B cell (primary cell): ENCODE measurements at regions not wholly inside any gene's neighbourhood (a gene's known extent, or its start where the extent isn't known, plus 50 kb on each side); places are given as distances from the start of the nearest gene placed in this dataset.

Source experiments
- ATAC-seq: fragments of 200-7000 bp; cut with Tn5 transposase; one replicate; pipeline ENCODE4 v1.10.0; 2021; ENCODE audit warnings: low read depth, mild to moderate bottlenecking, moderate number of reproducible peaks, moderate library complexity
- CTCF ChIA-PET: fragments of 350-600 bp; sonication (Branson Sonifier 250); formaldehyde crosslinking; loops from one replicate; lab custom pipeline; 2021; ENCODE audit warnings: antibody characterized with exemption, inconsistent platforms; lab: Charles Lee
- POLR2A ChIA-PET: fragments of 350-600 bp; sonication (Branson Sonifier 250); formaldehyde crosslinking; loops from one replicate; lab custom pipeline; 2021; ENCODE audit warnings: antibody characterized with exemption; lab: Charles Lee
- DNase-seq: peaks from one replicate; pipeline ENCODE4 v3.0.0; 2013
- H2AFZ ChIP-seq: 2 replicates; pipeline ENCODE4 v1.6.1; 2012; ENCODE audit warnings: mild to moderate bottlenecking, low read depth, low read length; ENCODE audit not compliant: insufficient read depth, poor library complexity, severe bottlenecking
- H3K27ac ChIP-seq, 2 donors: 1 replicate in 1 of 2; 2 replicates in 1 of 2; pipeline ENCODE4 v1.5.1; 2012 to 2013; ENCODE audit warnings: low read length in 2 of 2, mild to moderate bottlenecking in 2 of 2, moderate library complexity in 1 of 2
- H3K27me3 ChIP-seq, 4 experiments: fragments of 200-600 bp in 1 of 4; sonication (generic) in 1 of 4; replicated peaks in 1 of 4; 1 replicate in 2 of 4; 2 replicates in 2 of 4; pipeline versions ENCODE4 v1.6.1 to v1.7.0; 2013 to 2016; ENCODE audit warnings: low read length in 3 of 4, mild to moderate bottlenecking in 2 of 4, mixed read lengths in 1 of 4, moderate library complexity in 1 of 4; ENCODE audit not compliant: insufficient read depth in 4 of 4, control insufficient read depth in 3 of 4; ENCODE audit errors: control extremely low read depth in 1 of 4
- H3K36me3 ChIP-seq, 2 experiments: replicated peaks in 1 of 2; 1 replicate in 1 of 2; 2 replicates in 1 of 2; pipeline versions ENCODE4 v1.6.1 to v1.7.1; 2013; ENCODE audit warnings: low read length in 1 of 2; ENCODE audit not compliant: insufficient read depth in 2 of 2, control insufficient read depth in 1 of 2; ENCODE audit errors: control extremely low read depth in 1 of 2, extremely low read depth in 1 of 2
- H3K4me1 ChIP-seq, 2 donors: fragments of 200-600 bp in 1 of 2; sonication (generic) in 1 of 2; 1 replicate in 1 of 2; 2 replicates in 1 of 2; pipeline versions ENCODE4 v1.5.1 to v1.6.1; 2013 to 2017; ENCODE audit warnings: low read length in 2 of 2; ENCODE audit not compliant: control insufficient read depth in 2 of 2, insufficient read depth in 2 of 2
- H3K4me2 ChIP-seq: replicated peaks from 2 replicates; pipeline ENCODE3; 2012; ENCODE audit warnings: mild to moderate bottlenecking, low read depth, low read length; ENCODE audit not compliant: poor library complexity, severe bottlenecking
- H3K4me3 ChIP-seq, 5 experiments: fragments of 200-600 bp in 1 of 5; sonication (generic) in 1 of 5; 1 replicate in 3 of 5; 2 replicates in 2 of 5; pipeline versions ENCODE4 v1.5.1 to v1.7.0; 2011 to 2016; ENCODE audit warnings: low read length in 4 of 5, mild to moderate bottlenecking in 4 of 5, low read depth in 2 of 5, control low read depth in 1 of 5, moderate library complexity in 1 of 5; ENCODE audit not compliant: insufficient read depth in 1 of 5; ENCODE audit errors: control extremely low read depth in 1 of 5, extremely low read depth in 1 of 5
- H3K79me2 ChIP-seq: fragments of 200-600 bp; sonication (generic); one replicate; pipeline ENCODE4 v1.6.0; 2016; ENCODE audit warnings: low read length; ENCODE audit not compliant: control insufficient read depth, insufficient read depth
- H3K9ac ChIP-seq: fragments of 200-600 bp; sonication (generic); 2 replicates; pipeline ENCODE4 v1.6.1; 2017; ENCODE audit warnings: mild to moderate bottlenecking, low read length, moderate library complexity
- H3K9me3 ChIP-seq, 3 donors: one replicate each; pipeline versions ENCODE4 v1.6.1 to v1.7.1; 2013; ENCODE audit warnings: low read length in 2 of 3; ENCODE audit not compliant: control insufficient read depth in 2 of 3, insufficient read depth in 1 of 3; ENCODE audit errors: control extremely low read depth in 1 of 3
- H4K20me1 ChIP-seq: 2 replicates; pipeline ENCODE4 v1.6.0; 2012; ENCODE audit warnings: mild to moderate bottlenecking, low read length; ENCODE audit not compliant: insufficient read depth, control insufficient read depth, poor library complexity, severe bottlenecking
- H3K27ac Mint-ChIP-seq: one replicate; pipeline ENCODE4 v1.8.0; 2021; ENCODE audit warnings: mixed read lengths
- H3K27me3 Mint-ChIP-seq: one replicate; pipeline ENCODE4 v1.8.0; 2021; ENCODE audit warnings: mixed read lengths
- H3K4me1 Mint-ChIP-seq: one replicate; pipeline ENCODE4 v1.8.0; 2021; ENCODE audit warnings: mixed read lengths
- H3K4me3 Mint-ChIP-seq: one replicate; pipeline ENCODE4 v1.8.0; 2021; ENCODE audit warnings: mixed read lengths
- H3K9me3 Mint-ChIP-seq: one replicate; pipeline ENCODE4 v1.8.0; 2022; ENCODE audit warnings: mixed read lengths; ENCODE audit not compliant: insufficient read depth
- EZH2 ChIP-seq: IDR thresholded peaks from 2 replicates; pipeline ENCODE4 v1.6.1; 2012; ENCODE audit warnings: borderline replicate concordance, low read depth, mild to moderate bottlenecking, moderate library complexity, low read length; ENCODE audit not compliant: insufficient read depth, poor library complexity, severe bottlenecking
- WGBS: methylation state at CpG from one replicate; pipeline ENCODE4 v1.1.5; 2013; ENCODE audit warnings: missing lambda C conversion rate; ENCODE audit not compliant: insufficient coverage; 5-methylcytosine and 5-hydroxymethylcytosine counted together
- intact Hi-C: fragments of 100-400 bp; cut with micrococcal nuclease; formaldehyde crosslinking; loops from one replicate; pipeline ENCODE4 v1.10.0; 2022
- TF ChIP-seq, protein P1 (sequence below): fragments of 200-600 bp; IDR thresholded peaks from one replicate; pipeline ENCODE4 v1.8.0; 2022; ENCODE audit warnings: antibody characterized with exemption, mild to moderate bottlenecking

DNA sequence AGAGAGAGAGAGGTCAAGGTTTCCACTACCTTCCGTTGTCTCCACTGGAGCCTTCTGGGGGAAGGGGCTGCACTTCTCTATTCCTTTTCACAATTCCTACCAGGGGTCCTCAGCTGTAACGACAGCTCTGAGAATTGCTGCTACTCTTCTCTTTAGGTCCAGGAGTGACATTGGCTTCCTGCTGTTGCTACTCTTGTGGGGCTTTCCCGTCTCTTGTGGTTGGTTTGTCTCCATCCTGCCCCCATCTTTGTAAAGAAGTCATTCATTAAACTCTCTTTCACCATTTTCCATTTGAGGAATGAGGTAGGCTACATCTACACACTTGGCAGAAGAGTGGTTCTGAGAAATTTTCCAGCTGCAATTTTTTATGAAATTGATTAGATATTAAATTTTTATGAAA is 238.8 kb upstream of the LYZL1 start:
- no peak overlapping the region for H3K27ac Mint-ChIP-seq
- no peak overlapping the region for H3K4me3 Mint-ChIP-seq
- no peaks in the 10 kb centered on the region for H3K9me3 Mint-ChIP-seq
- TF ChIP-seq, protein P1, sequence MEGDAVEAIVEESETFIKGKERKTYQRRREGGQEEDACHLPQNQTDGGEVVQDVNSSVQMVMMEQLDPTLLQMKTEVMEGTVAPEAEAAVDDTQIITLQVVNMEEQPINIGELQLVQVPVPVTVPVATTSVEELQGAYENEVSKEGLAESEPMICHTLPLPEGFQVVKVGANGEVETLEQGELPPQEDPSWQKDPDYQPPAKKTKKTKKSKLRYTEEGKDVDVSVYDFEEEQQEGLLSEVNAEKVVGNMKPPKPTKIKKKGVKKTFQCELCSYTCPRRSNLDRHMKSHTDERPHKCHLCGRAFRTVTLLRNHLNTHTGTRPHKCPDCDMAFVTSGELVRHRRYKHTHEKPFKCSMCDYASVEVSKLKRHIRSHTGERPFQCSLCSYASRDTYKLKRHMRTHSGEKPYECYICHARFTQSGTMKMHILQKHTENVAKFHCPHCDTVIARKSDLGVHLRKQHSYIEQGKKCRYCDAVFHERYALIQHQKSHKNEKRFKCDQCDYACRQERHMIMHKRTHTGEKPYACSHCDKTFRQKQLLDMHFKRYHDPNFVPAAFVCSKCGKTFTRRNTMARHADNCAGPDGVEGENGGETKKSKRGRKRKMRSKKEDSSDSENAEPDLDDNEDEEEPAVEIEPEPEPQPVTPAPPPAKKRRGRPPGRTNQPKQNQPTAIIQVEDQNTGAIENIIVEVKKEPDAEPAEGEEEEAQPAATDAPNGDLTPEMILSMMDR: no peak
- no peak for TF ChIP-seq EZH2
- Histone ChIP-seq H3K27ac (no peak overlapping the region), H4K20me1 (no peaks in the 10 kb centered on the region), H3K4me2 (no peak overlapping the region), H3K9me3 (peaks cover 0 to 1% (median 0%) of the 10 kb centered on the region in 3 donors), H2AFZ (no peak overlapping the region), H3K4me1 (no peaks in the 10 kb centered on the region), H3K36me3 (no peaks in the 10 kb centered on the region), H3K79me2 (no peaks in the 10 kb centered on the region), H3K9ac (no peak overlapping the region), H3K27me3 (no peaks in the 10 kb centered on the region), H3K4me3 (no peak overlapping the region)
- DNase-seq (no peak), ATAC-seq (no peak)
- ChIA-PET POLR2A (no interaction called here), CTCF (no interaction called here)
- peaks cover 3% of the 10 kb centered on the region for H3K27me3 Mint-ChIP-seq
- H3K4me1 Mint-ChIP-seq: no peaks in the 10 kb centered on the region
- 75% methylated on average over 2 of the region's 3 CpGs for WGBS
- intact Hi-C loops: no loop called here

DNA sequence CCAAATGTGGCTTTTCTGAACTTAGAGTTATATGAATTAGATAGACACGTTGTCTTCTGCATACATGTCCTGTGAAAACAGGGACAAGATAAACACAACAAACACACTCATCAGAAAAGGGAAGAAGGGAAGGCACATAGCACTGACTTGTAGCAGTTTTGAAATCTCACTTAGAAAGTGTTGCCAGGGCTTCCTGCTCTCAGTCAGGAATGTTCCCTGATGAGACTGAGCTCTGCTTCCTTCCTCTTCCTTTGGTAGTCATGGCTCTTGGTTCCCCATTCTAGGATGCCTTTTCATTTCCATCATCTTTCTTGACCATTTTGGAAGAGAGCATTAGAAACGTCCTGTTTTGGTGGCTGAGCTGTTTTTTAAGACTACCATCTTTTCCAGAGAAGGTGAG is 233.8 kb upstream of the LYZL1 start:
- peaks cover 7% of the 10 kb centered on the region for H3K27me3 Mint-ChIP-seq
- TF ChIP-seq EZH2: no peak
- TF ChIP-seq, protein P1: no peak
- ATAC-seq (no peak), DNase-seq (no peak)
- no peaks in the 10 kb centered on the region for H4K20me1 ChIP-seq
- H2AFZ ChIP-seq: no peak overlapping the region
- no peaks in the 10 kb centered on the region for H3K36me3 ChIP-seq
- no peak overlapping the region for H3K9ac ChIP-seq
- no CpG with 5 or more reads among the region's 2 CpGs for WGBS
- intact Hi-C loops: no loop called here
- H3K9me3 Mint-ChIP-seq: no peaks in the 10 kb centered on the region
- no peak overlapping the region for H3K4me3 Mint-ChIP-seq
- CTCF ChIA-PET: interaction anchor here (0.6 kb wide), 1 partner anchor 9 kb away, joined by 5 read pairs; no protein-coding TSS in a partner anchor
- no peaks in the 10 kb centered on the region for H3K4me1 Mint-ChIP-seq
- H3K4me3 ChIP-seq: no peak overlapping the region
- H3K4me2 ChIP-seq: no peak overlapping the region
- no peak overlapping the region for H3K27ac Mint-ChIP-seq
- no peaks in the 10 kb centered on the region for H3K79me2 ChIP-seq
- no peaks in the 10 kb centered on the region for H3K4me1 ChIP-seq
- no peak overlapping the region for H3K27ac ChIP-seq
- H3K9me3 ChIP-seq: peaks cover 0 to under 1% (median 0%) of the 10 kb centered on the region in 3 donors
- POLR2A ChIA-PET: no interaction called here
- peaks cover 0 to 2% (median 0%) of the 10 kb centered on the region in 4 experiments for H3K27me3 ChIP-seq
